Activated T-helper 17 cell treated with anti-CD3 and anti-CD28 coated beads, Interleukin-2, amount 50 U/mL, for 72 hours (primary cell): ENCODE measurements at regions not wholly inside any gene's neighbourhood (a gene's known extent, or its start where the extent isn't known, plus 50 kb on each side); places are given as distances from the start of the nearest gene placed in this dataset.

Experiments used
- ATAC-seq: fragments of 150-1000 bp; cut with Tn5 transposase; replicated peaks from 2 replicates; pipeline ENCODE4 v1.10.0; 2021; ENCODE audit warnings: mild to moderate bottlenecking, moderate library complexity
- H3K27ac Mint-ChIP-seq: one replicate; pipeline ENCODE4 v1.8.0; 2022; ENCODE audit warnings: mixed read lengths
- H3K27me3 Mint-ChIP-seq: one replicate; pipeline ENCODE4 v1.8.0; 2022; ENCODE audit warnings: mixed read lengths
- H3K36me3 Mint-ChIP-seq: one replicate; pipeline ENCODE4 v1.8.0; 2022; ENCODE audit warnings: low read depth, mild to moderate bottlenecking, mixed read lengths
- H3K4me1 Mint-ChIP-seq: one replicate; pipeline ENCODE4 v1.8.0; 2022; ENCODE audit warnings: mixed read lengths
- H3K4me3 Mint-ChIP-seq: one replicate; pipeline ENCODE4 v1.8.0; 2022; ENCODE audit warnings: mild to moderate bottlenecking, mixed read lengths
- H3K9me3 Mint-ChIP-seq: one replicate; pipeline ENCODE4 v1.8.0; 2022; ENCODE audit warnings: mixed read lengths

DNA sequence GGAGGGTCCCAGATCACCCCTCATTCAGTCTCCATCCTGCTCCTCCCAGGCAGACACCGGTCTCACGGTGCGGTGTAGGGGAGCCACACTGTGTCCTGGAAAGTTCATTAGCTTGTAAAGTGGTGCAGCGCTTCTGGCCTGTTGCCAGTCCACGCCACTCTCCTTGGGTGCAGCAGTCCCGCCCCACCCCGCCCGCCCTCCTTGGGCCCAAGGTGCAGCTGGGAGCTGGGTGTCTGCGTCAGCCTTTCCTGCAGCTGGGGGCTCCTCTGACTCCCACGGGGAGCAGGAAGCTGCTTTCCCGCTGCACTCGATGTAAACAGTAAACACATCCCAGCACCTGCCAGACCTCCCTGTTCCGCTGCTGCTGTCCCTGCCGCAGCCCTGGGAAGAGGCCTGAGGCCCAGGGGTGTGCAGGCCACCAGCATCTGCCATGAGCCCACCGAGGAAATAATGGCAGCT is 53.8 kb upstream of the ASB18 start:
- no peak overlapping the region for H3K4me3 Mint-ChIP-seq
- H3K36me3 Mint-ChIP-seq = no peaks in the 10 kb centered on the region
- H3K4me1 Mint-ChIP-seq = no peaks in the 10 kb centered on the region
- peaks cover 6% of the 10 kb centered on the region for H3K9me3 Mint-ChIP-seq
- no peak overlapping the region for H3K27ac Mint-ChIP-seq
- peaks cover 14% of the 10 kb centered on the region for H3K27me3 Mint-ChIP-seq
- no peak for ATAC-seq

DNA sequence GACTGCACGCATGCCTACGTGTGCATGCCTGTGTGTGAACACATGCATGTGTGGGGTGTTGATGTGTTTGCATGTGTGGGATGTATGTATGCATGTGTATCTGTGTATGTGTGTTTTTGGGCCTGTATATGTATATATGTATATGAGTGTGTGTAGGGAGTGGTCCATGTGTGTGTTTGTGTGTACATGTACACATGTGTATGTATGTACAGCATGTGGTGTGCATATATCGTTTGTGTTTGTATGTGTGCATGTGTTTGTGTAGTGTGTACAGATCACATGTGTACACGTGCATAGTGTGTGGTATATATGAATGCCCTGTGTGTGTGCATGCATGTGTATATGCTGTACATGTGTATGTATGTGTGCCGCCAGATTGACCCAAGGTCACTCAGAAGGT is 54.2 kb upstream of the ASB18 start:
- peaks cover 6% of the 10 kb centered on the region for H3K9me3 Mint-ChIP-seq
- ATAC-seq = no peak
- peaks cover 14% of the 10 kb centered on the region for H3K27me3 Mint-ChIP-seq

DNA sequence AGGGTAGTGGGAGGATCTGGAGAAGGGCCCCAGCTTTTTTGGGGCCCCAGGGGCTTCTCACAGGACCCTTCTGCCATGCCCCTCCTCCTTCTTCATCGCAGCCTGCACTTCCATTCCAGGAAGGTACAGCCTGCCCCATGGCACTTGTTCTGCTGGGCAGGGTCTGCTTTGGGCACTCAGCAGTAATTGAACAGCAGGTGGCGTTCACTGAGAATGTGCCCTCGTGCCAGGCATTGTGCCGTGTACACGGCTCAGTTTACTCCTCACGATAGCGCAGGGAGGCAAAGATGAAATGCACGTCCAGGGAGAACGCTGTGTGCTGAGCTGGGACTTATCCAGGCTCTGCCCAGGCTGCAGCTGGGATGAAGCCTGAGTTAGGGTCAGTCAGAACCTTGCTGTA is 54.8 kb upstream of the ASB18 start:
- peaks cover 9% of the 10 kb centered on the region for H3K27me3 Mint-ChIP-seq
- no peaks in the 10 kb centered on the region for H3K4me1 Mint-ChIP-seq
- no peak overlapping the region for H3K27ac Mint-ChIP-seq
- H3K4me3 Mint-ChIP-seq = no peak overlapping the region
- no peak for ATAC-seq
- H3K36me3 Mint-ChIP-seq = no peaks in the 10 kb centered on the region
- H3K9me3 Mint-ChIP-seq = no peaks in the 10 kb centered on the region

More for the DNA sequence above, 54.2 kb upstream of the ASB18 start:
- H3K4me3 Mint-ChIP-seq = no peak overlapping the region
- no peaks in the 10 kb centered on the region for H3K4me1 Mint-ChIP-seq
- H3K27ac Mint-ChIP-seq = no peak overlapping the region
- no peaks in the 10 kb centered on the region for H3K36me3 Mint-ChIP-seq

DNA sequence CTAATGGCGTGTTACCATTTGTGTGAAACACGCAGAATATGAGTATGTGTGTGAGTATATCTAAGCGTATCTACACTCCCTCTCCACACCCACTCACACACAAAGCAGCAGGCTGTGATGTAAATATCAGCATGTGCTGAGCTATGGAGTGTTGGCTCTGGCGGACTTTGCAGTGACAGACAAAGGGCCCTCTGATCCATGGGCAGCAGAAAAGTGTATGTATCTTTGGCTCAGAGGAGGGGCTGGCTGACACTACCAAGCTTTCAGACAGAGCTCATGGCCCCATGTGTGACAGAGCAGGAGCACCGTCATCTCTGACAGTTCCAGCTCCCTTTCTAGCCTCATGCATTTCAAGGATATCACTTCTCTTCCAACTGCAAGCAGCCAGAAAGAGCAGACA is 57.2 kb upstream of the ASB18 start:
- no peak for ATAC-seq
- Mint-ChIP-seq H3K9me3 (no peaks in the 10 kb centered on the region), H3K4me1 (no peaks in the 10 kb centered on the region), H3K36me3 (no peaks in the 10 kb centered on the region), H3K27ac (no peak overlapping the region), H3K27me3 (peaks cover 6% of the 10 kb centered on the region), H3K4me3 (no peak overlapping the region)

DNA sequence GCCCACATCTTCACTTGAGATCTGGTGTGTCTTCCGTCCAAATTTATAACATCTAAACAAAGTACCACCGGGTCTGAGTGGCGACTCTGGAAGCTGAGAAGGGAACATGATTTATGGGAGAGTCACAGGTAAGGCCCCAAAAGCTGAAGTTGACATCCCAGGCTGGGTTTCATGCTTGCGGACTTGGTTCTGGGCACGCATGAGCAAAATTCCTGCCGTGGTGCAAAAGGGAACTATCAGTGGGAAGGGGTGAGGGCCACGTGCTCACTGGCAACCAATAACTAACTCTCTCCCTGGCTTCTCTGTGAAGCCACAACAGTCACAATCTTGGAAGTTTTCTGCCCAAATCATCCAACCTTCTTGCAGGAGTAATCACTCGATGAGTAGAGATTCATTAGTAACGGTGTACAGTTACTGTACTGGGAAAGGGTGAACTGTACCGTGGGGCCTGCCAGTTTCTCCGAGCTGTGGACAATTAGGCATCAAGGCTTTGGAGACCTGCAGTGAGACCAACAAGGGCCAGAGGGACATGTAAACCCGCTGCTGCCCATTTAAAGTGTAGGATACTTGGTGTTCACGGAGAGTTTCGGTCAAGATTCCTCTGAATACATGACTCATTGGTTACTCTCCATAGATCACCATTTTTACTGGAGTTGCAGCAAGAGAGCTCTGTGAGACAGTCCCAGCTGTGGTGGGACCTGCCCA is 69.4 kb upstream of the ASB18 start:
- no peaks in the 10 kb centered on the region for H3K4me1 Mint-ChIP-seq
- H3K36me3 Mint-ChIP-seq = no peaks in the 10 kb centered on the region
- no peak for ATAC-seq
- H3K9me3 Mint-ChIP-seq = no peaks in the 10 kb centered on the region
- H3K27me3 Mint-ChIP-seq = peaks cover 15% of the 10 kb centered on the region
- no peak overlapping the region for H3K27ac Mint-ChIP-seq
- H3K4me3 Mint-ChIP-seq = no peak overlapping the region

DNA sequence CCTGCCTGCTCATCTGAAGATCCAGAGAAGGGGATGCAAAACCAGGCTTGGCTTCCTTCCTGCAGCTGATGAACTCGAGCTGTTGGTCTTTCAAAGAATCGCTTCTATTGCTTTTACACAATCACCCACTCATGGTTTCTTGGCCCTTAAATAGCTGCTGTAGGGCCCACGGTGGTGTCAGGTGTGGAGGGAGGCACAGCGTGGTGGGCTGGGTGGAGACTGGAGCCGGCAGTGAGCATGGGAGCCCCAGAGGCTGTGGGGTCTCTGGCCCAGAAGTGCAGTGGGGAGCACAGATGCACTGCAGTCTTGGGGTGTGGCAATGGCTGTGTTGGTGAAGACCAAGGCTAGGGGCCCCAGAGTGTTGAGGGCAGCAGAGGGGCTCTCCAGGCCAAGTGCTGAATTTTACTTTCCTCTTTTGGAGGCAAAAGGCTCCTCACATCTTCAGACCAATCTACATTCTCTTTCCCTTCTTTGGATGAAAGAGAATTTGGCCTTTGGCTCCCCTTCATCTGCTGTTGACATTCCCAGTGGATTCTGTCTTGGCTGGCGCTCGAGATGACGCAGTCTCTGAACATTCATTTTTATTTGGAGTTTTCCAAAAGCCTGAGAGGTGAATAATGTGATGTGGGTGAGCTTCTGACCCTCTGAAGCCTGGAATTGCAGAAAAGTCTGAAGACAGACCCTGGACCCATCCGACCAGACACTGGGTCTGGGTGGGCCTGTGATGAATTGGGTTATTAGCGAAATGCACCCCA is 70.1 kb upstream of the ASB18 start:
- Mint-ChIP-seq H3K27ac (no peak overlapping the region), H3K4me1 (no peaks in the 10 kb centered on the region), H3K4me3 (no peak overlapping the region), H3K36me3 (no peaks in the 10 kb centered on the region), H3K27me3 (peaks cover 10% of the 10 kb centered on the region), H3K9me3 (no peaks in the 10 kb centered on the region)
- ATAC-seq = no peak

DNA sequence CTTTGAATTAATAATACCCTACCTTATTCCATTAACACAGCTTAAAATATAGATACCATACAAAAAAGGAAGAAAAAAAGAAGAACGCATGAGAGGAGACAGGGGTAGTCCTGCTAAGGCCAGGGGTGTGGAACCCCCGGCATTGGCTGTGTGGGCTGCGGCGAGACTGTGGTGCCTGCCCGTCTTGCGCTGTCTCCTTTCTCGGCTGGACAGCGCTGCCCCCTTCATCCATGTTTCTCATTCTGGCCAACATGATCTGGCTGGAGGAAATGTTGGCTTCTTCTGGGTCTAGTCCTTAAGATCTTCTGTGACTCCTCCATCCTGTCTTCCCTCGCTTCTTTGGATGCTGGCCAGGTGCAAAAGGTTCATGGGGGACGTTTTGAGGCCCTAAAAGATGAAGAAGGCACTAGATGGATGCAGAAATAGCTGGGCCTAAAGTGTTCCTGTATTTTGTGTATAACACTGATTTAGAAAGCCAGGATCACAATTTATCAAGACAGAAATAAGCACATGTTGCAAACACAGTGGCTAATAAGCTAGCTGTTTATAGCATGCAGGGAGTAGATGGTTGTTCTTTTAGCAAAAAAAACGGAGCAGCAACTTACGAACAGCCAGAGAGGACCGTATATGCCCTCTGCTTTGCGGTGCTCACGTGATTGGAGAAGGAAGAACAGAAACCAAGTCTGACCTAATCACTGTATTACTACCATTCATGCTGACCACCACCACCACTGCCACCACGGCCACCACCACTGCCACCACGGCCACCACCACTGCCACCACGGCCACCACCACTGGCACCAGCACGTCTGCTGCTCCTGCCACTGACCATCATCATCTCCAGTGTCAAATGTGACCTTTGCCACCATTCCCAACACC is 71.7 kb upstream of the ASB18 start:
- H3K27ac Mint-ChIP-seq = no peak overlapping the region
- no peak for ATAC-seq
- H3K4me1 Mint-ChIP-seq = no peaks in the 10 kb centered on the region
- H3K9me3 Mint-ChIP-seq = no peaks in the 10 kb centered on the region
- H3K4me3 Mint-ChIP-seq = no peak overlapping the region
- H3K36me3 Mint-ChIP-seq = no peaks in the 10 kb centered on the region
- peaks cover 4% of the 10 kb centered on the region for H3K27me3 Mint-ChIP-seq

DNA sequence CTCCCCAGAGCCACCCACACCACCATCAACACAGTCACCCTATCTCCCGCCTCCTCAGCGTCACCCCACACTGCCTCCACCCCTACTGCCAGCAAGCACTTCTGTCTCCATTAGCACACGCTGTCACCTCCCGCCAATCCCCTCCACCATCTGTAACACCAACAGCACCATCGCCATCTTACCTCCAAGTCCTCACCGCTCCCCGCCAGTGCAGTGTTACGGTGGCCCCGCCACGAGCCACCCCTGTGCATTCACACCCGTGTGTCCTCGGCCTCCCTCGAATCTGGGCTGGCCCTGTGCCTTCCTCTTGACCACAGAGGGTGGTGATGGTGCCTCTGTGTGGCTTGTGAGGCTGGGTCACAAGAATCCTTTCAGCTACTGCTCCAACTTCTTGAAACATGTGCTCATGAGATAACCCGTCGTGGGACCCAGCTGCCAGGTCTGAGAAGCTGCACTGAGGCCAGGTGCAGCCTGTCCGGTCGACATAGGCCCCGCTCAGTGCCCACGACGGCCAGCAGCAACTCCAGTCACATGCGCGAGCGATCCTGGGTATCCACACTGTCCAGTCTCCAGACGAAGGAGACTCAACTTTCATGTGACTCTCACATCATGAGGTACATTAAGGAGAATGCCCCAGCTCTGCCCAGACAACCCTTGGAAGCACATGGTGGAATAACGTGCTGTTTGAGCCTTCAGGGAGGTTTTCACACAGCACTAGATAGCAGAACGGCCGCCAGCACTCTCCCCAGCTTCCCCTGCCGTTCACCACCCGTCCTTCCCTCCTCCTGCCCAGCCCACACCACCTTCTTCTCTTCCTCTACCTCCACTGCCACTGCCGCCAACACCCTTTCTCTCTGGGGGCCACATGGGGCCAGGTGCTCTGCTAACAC is 72.6 kb upstream of the ASB18 start:
- Mint-ChIP-seq H3K9me3 (no peaks in the 10 kb centered on the region), H3K4me1 (no peaks in the 10 kb centered on the region), H3K36me3 (no peaks in the 10 kb centered on the region), H3K4me3 (no peak overlapping the region), H3K27me3 (peaks cover 4% of the 10 kb centered on the region), H3K27ac (no peak overlapping the region)
- ATAC-seq = no peak

DNA sequence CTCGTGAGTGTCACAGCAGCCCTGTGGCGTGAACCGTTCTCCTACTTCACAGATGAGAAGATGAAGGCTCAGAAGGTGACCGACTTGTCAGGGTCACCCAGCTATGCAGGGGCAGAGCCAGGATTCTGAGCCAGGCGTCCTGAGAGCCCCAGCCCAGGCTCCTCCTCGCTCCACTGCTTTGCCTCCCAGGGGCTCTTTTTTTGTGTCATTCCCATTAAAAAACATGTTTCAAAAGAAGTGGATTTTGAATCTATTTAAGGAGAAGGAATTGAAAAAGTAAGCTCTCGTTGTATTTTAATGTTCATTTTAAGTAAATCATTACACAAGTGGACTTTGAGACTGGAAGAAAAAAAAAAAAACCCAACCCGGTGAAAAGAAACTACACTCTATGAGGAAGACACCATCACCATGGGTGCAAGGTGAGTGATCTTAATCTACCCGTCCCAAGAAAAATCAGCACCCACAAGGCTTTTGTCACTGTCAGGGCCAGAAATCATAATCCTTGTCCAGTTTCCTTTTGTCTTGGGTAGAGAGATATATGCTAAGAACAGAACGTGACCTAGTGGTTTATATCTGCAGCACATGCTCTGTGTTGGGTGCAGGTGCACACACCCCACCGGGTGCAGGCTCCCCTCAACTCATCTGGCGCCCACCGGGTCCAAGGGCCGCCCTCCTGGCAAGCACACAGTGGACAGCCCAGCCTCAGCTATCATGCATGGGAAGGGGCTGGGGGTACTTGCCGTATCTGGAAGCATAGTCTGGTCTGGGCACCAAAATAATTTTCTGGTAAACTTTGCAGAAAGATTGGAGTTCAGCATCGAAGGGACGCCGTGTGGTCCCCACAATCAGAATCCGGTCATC is 73.5 kb upstream of the ASB18 start:
- Mint-ChIP-seq H3K27ac (no peak overlapping the region), H3K36me3 (no peaks in the 10 kb centered on the region)

DNA sequence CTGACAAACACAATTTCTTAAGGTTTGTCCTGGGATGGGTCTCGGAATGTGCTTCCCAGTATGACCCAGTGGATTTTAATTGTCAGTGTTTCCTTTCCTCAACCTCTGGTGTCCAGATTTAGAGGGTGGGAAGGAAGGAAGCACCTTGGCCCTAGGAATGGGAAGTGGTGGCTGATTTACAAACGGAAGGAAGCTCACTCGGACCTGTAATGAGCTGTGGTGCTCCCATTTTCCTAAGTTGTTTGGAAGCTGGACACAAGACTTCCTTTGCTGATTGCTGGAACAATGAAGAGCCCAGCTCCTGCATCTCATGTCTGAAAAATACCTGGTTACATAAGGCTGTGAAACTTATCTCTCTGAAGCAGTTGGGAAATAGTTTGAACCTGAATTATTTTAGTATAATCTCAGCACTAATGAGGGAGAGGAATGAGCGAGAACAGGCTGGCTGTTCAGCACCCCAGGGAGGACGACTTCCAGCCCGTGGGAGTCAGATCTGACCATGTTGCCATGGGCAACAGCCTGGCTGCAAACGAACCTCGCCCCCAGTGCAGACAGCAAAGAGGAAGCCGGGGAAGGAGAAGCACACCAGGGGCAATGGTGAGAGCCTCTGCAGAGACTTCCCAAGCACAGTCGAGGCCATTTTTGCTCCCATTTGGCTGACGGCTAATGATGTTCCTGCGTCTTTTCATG is 74.4 kb upstream of the ASB18 start:
- Mint-ChIP-seq H3K4me3 (no peak overlapping the region), H3K9me3 (no peaks in the 10 kb centered on the region), H3K4me1 (no peaks in the 10 kb centered on the region), H3K27me3 (peaks cover 4% of the 10 kb centered on the region), H3K27ac (no peak overlapping the region), H3K36me3 (no peaks in the 10 kb centered on the region)
- ATAC-seq = no peak

More for the DNA sequence above, 73.5 kb upstream of the ASB18 start:
- peaks cover 4% of the 10 kb centered on the region for H3K27me3 Mint-ChIP-seq
- ATAC-seq = no peak
- H3K4me1 Mint-ChIP-seq = no peaks in the 10 kb centered on the region
- no peak overlapping the region for H3K4me3 Mint-ChIP-seq
- H3K9me3 Mint-ChIP-seq = no peaks in the 10 kb centered on the region

DNA sequence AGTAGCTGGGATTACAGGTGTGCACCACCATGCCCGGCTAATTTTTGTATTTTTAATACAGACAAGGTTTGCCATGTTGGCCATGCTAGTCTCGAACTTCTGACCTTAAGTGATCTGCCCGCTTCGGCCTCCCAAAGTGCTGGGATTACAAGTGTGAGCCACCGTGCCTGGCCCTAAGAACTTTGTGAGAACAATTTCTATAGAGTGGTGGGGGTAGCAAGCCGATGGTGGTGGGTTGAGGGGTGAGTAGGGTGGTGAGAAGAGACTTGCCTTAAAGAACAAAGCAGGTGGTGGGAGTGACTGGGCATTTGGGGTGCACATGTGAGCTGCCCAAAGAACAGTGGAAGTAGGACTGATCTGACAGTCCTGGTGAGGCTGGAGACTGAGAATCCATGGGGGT is 76.0 kb upstream of the ASB18 start:
- H3K27me3 Mint-ChIP-seq = peaks cover 4% of the 10 kb centered on the region
- no peaks in the 10 kb centered on the region for H3K36me3 Mint-ChIP-seq
- H3K4me1 Mint-ChIP-seq = no peaks in the 10 kb centered on the region
- H3K4me3 Mint-ChIP-seq = no peak overlapping the region
- H3K27ac Mint-ChIP-seq = no peak overlapping the region
- ATAC-seq = no peak
- no peaks in the 10 kb centered on the region for H3K9me3 Mint-ChIP-seq

DNA sequence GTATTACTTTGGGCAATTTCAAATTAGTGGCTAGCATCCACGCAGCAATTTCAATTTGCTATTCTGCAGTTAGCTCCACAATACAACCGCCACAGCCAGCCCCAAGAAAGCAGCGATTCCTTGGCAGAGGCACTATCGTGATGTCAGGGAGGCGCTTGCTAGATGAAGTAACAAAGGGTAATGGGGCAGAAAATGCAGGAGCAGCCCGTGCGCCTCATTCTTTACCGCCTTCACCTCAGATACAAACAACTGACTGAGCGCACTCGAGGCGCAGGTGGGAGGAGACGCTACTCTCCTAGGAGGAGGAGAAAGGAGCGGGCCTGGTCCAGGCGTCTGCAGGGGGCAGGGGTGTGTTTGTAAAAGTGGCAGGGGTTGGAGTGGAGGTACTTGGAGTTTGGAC is 76.9 kb upstream of the ASB18 start:
- no peak for ATAC-seq
- H3K27me3 Mint-ChIP-seq = peaks cover 4% of the 10 kb centered on the region
- H3K4me1 Mint-ChIP-seq = no peaks in the 10 kb centered on the region
- no peaks in the 10 kb centered on the region for H3K36me3 Mint-ChIP-seq
- H3K27ac Mint-ChIP-seq = no peak overlapping the region
- no peak overlapping the region for H3K4me3 Mint-ChIP-seq
- no peaks in the 10 kb centered on the region for H3K9me3 Mint-ChIP-seq

DNA sequence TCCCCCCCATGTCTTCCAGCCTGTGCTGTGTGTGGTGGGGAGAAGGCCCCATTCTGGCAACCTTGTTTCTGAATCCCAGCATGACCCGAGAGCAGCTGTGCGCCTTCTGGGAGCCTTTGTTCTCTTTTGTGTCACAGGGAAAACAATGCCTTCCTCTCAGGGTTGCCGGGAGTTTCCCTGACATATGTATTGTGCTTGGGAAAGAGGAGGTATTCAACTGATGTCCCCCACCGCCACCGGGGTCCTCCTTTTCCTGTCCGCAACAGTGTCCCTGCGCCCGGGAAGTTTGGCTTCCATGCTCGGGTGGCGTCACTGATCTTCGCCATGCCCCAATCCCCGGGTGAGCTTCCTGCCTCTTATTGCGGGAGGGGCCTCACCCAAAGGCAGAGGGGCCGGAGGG is 77.5 kb upstream of the ASB18 start:
- Mint-ChIP-seq H3K4me1 (no peaks in the 10 kb centered on the region), H3K4me3 (no peak overlapping the region), H3K27me3 (peaks cover under 1% of the 10 kb centered on the region), H3K36me3 (no peaks in the 10 kb centered on the region), H3K9me3 (no peaks in the 10 kb centered on the region), H3K27ac (no peak overlapping the region)
- no peak for ATAC-seq
